C1 segment of cervical spinal cord (tissue), 14 donors: ENCODE measurements at regions not wholly inside any gene's neighbourhood (a gene's known extent, or its start where the extent isn't known, plus 50 kb on each side); places are given as distances from the start of the nearest gene placed in this dataset.

ENCODE experiments used
- DNase-seq, 14 donors: peaks; one replicate each; lab custom pipeline; 2025; lab: John Stamatoyannopoulos, UW

- no peak for DNase-seq
Measured at GRCh38 chr21:41593051-41593759, 85.2 kb upstream of the TMPRSS2 start.

GRCh38 chr21:41589620-41590175 lies 81.7 kb upstream of the TMPRSS2 start:
- DNase-seq = no peak

- DNase-seq = no peak
Measured at GRCh38 chr21:41589131-41589530, 81.2 kb upstream of the TMPRSS2 start.

GRCh38 chr21:41585199-41585994 lies 77.4 kb upstream of the TMPRSS2 start:
- no peak for DNase-seq

- no peak for DNase-seq
Measured at GRCh38 chr21:41584603-41585176, 76.7 kb upstream of the TMPRSS2 start.

- no peak for DNase-seq
Measured at GRCh38 chr21:41583274-41583790, 75.4 kb upstream of the TMPRSS2 start.

GRCh38 chr21:41582866-41583265 lies 74.9 kb upstream of the TMPRSS2 start:
- DNase-seq = no peak

- DNase-seq = no peak
Measured at GRCh38 chr21:41582298-41582840, 74.4 kb upstream of the TMPRSS2 start.

- DNase-seq = no peak
Measured at GRCh38 chr21:41581592-41582228, 73.8 kb upstream of the TMPRSS2 start.

GRCh38 chr21:41580758-41581554 lies 73.0 kb upstream of the TMPRSS2 start:
- DNase-seq = no peak

- no peak for DNase-seq
Measured at GRCh38 chr21:41579692-41580091, 71.7 kb upstream of the TMPRSS2 start.

- no peak for DNase-seq
Measured at GRCh38 chr21:41578716-41579115, 70.8 kb upstream of the TMPRSS2 start.

- no peak for DNase-seq
Measured at GRCh38 chr21:41578083-41578482, 70.1 kb upstream of the TMPRSS2 start.

- DNase-seq = no peak
Measured at GRCh38 chr21:41576013-41576615, 68.2 kb upstream of the TMPRSS2 start.

GRCh38 chr21:41573902-41574690 lies 66.1 kb upstream of the TMPRSS2 start:
- no peak for DNase-seq

- no peak for DNase-seq
Measured at GRCh38 chr21:41571938-41572510, 64.1 kb upstream of the TMPRSS2 start.

GRCh38 chr21:41570791-41571355 lies 62.9 kb upstream of the TMPRSS2 start:
- DNase-seq = no peak

GRCh38 chr21:41568606-41569385 lies 60.8 kb upstream of the TMPRSS2 start:
- no peak for DNase-seq
